H1 (cell line): ENCODE measurements at regions not wholly inside any gene's neighbourhood (a gene's known extent, or its start where the extent isn't known, plus 50 kb on each side); places are given as distances from the start of the nearest gene placed in this dataset.

Source experiments
- CTCF ChIA-PET: fragments of 300-600 bp; sonication (Branson Sonifier 250); formaldehyde crosslinking; loops from one replicate; lab custom pipeline; 2021; ENCODE audit not compliant: partially characterized antibody; lab: Charles Lee
- POLR2A ChIA-PET: fragments of 300-600 bp; sonication (Branson Sonifier 250); formaldehyde crosslinking; loops from one replicate; lab custom pipeline; 2021; ENCODE audit warnings: inconsistent platforms; ENCODE audit not compliant: partially characterized antibody; lab: Charles Lee
- DNase-seq, 2 experiments: peaks; one replicate each; pipeline versions ENCODE4 v3.0.0 to v3.0.0-alpha.2; 2010 to 2022; ENCODE audit warnings: low spot score in 2 of 2, low read depth in 1 of 2, mixed read lengths in 1 of 2
- FAIRE-seq: peaks from 2 replicates; lab custom pipeline; 2011; peaks lifted over from hg19 to GRCh38; lab: Jason Lieb, UNC
- H2AFZ ChIP-seq: 2 replicates; pipeline ENCODE4 v1.8.1; 2012; ENCODE audit warnings: low read length, inconsistent platforms
- H2AK5ac ChIP-seq: 2 replicates; pipeline ENCODE4 v1.6.1; 2013; ENCODE audit warnings: low read depth, low read length
- H2BK120ac ChIP-seq: replicated peaks from 2 replicates; pipeline ENCODE3; 2013; ENCODE audit warnings: low read depth, low read length, inconsistent platforms
- H2BK12ac ChIP-seq: 2 replicates; pipeline ENCODE4 v1.6.1; 2013; ENCODE audit warnings: low read depth, low read length
- H2BK15ac ChIP-seq: 2 replicates; pipeline ENCODE4 v1.6.1; 2013; ENCODE audit warnings: low read length
- H2BK20ac ChIP-seq: 2 replicates; pipeline ENCODE4 v1.6.1; 2013; ENCODE audit warnings: low read length
- H2BK5ac ChIP-seq: 2 replicates; pipeline ENCODE4 v1.6.1; 2013; ENCODE audit warnings: low read depth, low read length
- H3K14ac ChIP-seq: 2 replicates; pipeline ENCODE4 v1.6.1; 2013; ENCODE audit warnings: inconsistent platforms; ENCODE audit not compliant: insufficient read length
- H3K18ac ChIP-seq: 2 replicates; pipeline ENCODE4 v1.6.1; 2013; ENCODE audit warnings: low read length; ENCODE audit errors: extremely low read depth
- H3K23ac ChIP-seq: 2 replicates; pipeline ENCODE4 v1.6.1; 2013; ENCODE audit warnings: inconsistent platforms; ENCODE audit not compliant: insufficient read length
- H3K23me2 ChIP-seq: 2 replicates; pipeline ENCODE4 v1.6.1; 2013; ENCODE audit warnings: low read depth, low read length
- H3K27ac ChIP-seq: 2 replicates; pipeline ENCODE4 v1.6.1; 2011; ENCODE audit warnings: low read depth, low read length, inconsistent platforms
- H3K27me3 ChIP-seq, 4 experiments: replicated peaks in 1 of 4; 1 replicate in 1 of 4; 2 replicates in 3 of 4; pipeline versions ENCODE4 v1.6.1 to v1.8.1; 2011 to 2013; ENCODE audit warnings: low read length in 3 of 4, mild to moderate bottlenecking in 3 of 4, inconsistent platforms in 2 of 4, mixed read lengths in 2 of 4, moderate library complexity in 1 of 4; ENCODE audit not compliant: control insufficient read depth in 3 of 4, insufficient read depth in 3 of 4; ENCODE audit errors: extremely low read depth in 1 of 4
- H3K36me3 ChIP-seq, 4 experiments: 2 replicates each; pipeline versions ENCODE4 v1.6.1 to v1.8.1; 2011 to 2013; ENCODE audit warnings: mild to moderate bottlenecking in 4 of 4, low read length in 3 of 4, moderate library complexity in 2 of 4, control low read depth in 1 of 4, inconsistent platforms in 1 of 4; ENCODE audit not compliant: insufficient read depth in 4 of 4, control insufficient read depth in 2 of 4
- H3K4ac ChIP-seq: replicated peaks from 2 replicates; pipeline ENCODE3; 2013; ENCODE audit warnings: low read length, low read depth, mixed read lengths, inconsistent platforms; ENCODE audit not compliant: insufficient read length
- H3K4me1 ChIP-seq, 4 experiments: replicated peaks in 1 of 4; 1 replicate in 1 of 4; 2 replicates in 3 of 4; pipeline versions ENCODE4 v1.6.1 to v1.8.1; 2011 to 2013; ENCODE audit warnings: low read length in 3 of 4, inconsistent platforms in 2 of 4, mixed read lengths in 1 of 4; ENCODE audit not compliant: insufficient read depth in 4 of 4, control insufficient read depth in 3 of 4
- H3K4me2 ChIP-seq, 2 experiments: 2 replicates each; pipeline versions ENCODE4 v1.6.1 to v1.8.1; 2011 to 2013; ENCODE audit warnings: low read depth in 2 of 2, low read length in 2 of 2, control low read depth in 1 of 2, inconsistent platforms in 1 of 2, mild to moderate bottlenecking in 1 of 2; ENCODE audit not compliant: insufficient read depth in 1 of 2
- H3K4me3 ChIP-seq, 4 experiments: fragments of 200-600, 300-600 bp in 1 of 4; sonication (generic), shearing (Covaris generic), sonication (Bioruptor Twin) in 1 of 4; 2 replicates each; pipeline versions ENCODE4 v1.5.1 to v1.8.1; 2011 to 2016; ENCODE audit warnings: low read length in 4 of 4, low read depth in 3 of 4, control low read depth in 2 of 4, inconsistent platforms in 2 of 4, mild to moderate bottlenecking in 2 of 4, mixed read lengths in 1 of 4, moderate library complexity in 1 of 4; ENCODE audit not compliant: insufficient read depth in 2 of 4; ENCODE audit errors: extremely low read depth in 1 of 4
- H3K56ac ChIP-seq: replicated peaks from 2 replicates; pipeline ENCODE3; 2013; ENCODE audit warnings: low read depth, mild to moderate bottlenecking, mixed read lengths, low read length, inconsistent platforms; ENCODE audit not compliant: insufficient read length
- H3K79me1 ChIP-seq: 2 replicates; pipeline ENCODE4 v1.6.1; 2013; ENCODE audit warnings: low read depth, low read length, control low read depth
- H3K79me2 ChIP-seq, 2 experiments: 2 replicates each; pipeline versions ENCODE4 v1.6.1 to v1.8.1; 2012 to 2013; ENCODE audit warnings: low read length in 2 of 2, mild to moderate bottlenecking in 2 of 2, inconsistent platforms in 1 of 2; ENCODE audit not compliant: insufficient read depth in 2 of 2, control insufficient read depth in 1 of 2
- H3K9ac ChIP-seq, 4 experiments: replicated peaks in 1 of 4; 1 replicate in 1 of 4; 2 replicates in 3 of 4; pipeline versions ENCODE4 v1.6.1 to v1.8.1; 2011 to 2013; ENCODE audit warnings: low read depth in 3 of 4, low read length in 3 of 4, control low read depth in 2 of 4, mild to moderate bottlenecking in 2 of 4, moderate library complexity in 2 of 4, inconsistent platforms in 1 of 4; ENCODE audit errors: extremely low read depth in 1 of 4
- H3K9me3 ChIP-seq, 2 experiments: 2 replicates each; pipeline versions ENCODE4 v1.6.1 to v1.8.1; 2012 to 2013; ENCODE audit warnings: mild to moderate bottlenecking in 2 of 2, moderate library complexity in 2 of 2, control low read depth in 1 of 2, inconsistent platforms in 1 of 2, low read depth in 1 of 2, low read length in 1 of 2, mixed read lengths in 1 of 2; ENCODE audit not compliant: insufficient read depth in 2 of 2
- H4K20me1 ChIP-seq, 2 experiments: replicated peaks in 1 of 2; 2 replicates each; pipeline versions ENCODE3 to v1.8.1; 2011 to 2013; ENCODE audit warnings: inconsistent platforms in 2 of 2, low read length in 2 of 2, mild to moderate bottlenecking in 1 of 2; ENCODE audit not compliant: insufficient read depth in 2 of 2, control insufficient read depth in 1 of 2
- H4K5ac ChIP-seq: 2 replicates; pipeline ENCODE4 v1.6.1; 2013; ENCODE audit warnings: low read length, low read depth, mixed read lengths, inconsistent platforms; ENCODE audit not compliant: insufficient read length
- H4K8ac ChIP-seq: 2 replicates; pipeline ENCODE4 v1.8.0; 2013; ENCODE audit warnings: mild to moderate bottlenecking, moderate library complexity, low read length, inconsistent platforms; ENCODE audit not compliant: insufficient read depth; ENCODE audit errors: extremely low read depth
- H4K91ac ChIP-seq: replicated peaks from 2 replicates; pipeline ENCODE3; 2013; ENCODE audit warnings: low read length, mixed read lengths, inconsistent platforms; ENCODE audit not compliant: insufficient read length
- ASH2L ChIP-seq: fragments of 200-600, 300-600 bp; sonication (generic); IDR thresholded peaks from one replicate; pipeline ENCODE4 v1.7.1; 2017; ENCODE audit warnings: low read length
- BRCA1 ChIP-seq: IDR thresholded peaks from 2 replicates; pipeline ENCODE4 v1.6.1; 2012; ENCODE audit warnings: low read depth, low read length, improper control_type of control experiment
- CEBPB ChIP-seq: IDR thresholded peaks from 2 replicates; pipeline ENCODE4 v1.6.1; 2012; ENCODE audit warnings: low read depth, low read length
- CTBP2 ChIP-seq: IDR thresholded peaks from 2 replicates; pipeline ENCODE4 v1.7.0; 2011; ENCODE audit warnings: borderline replicate concordance, mild to moderate bottlenecking, moderate library complexity, mixed read lengths, low read length; ENCODE audit not compliant: insufficient read depth, insufficient read length
- KDM1A ChIP-seq: fragments of 200-600, 300-600 bp; sonication (generic); IDR thresholded peaks from 2 replicates; pipeline ENCODE4 v1.7.1; 2016; ENCODE audit warnings: mild to moderate bottlenecking, low read length, borderline replicate concordance
- WGBS, 2 experiments: shearing (Covaris generic) in 1 of 2; methylation state at CpG; one replicate each; pipeline versions ENCODE4 v1.1.6 to v1.1.7; 2013 to 2015; ENCODE audit warnings: low lambda C conversion rate in 2 of 2, mixed read lengths in 2 of 2, inconsistent platforms in 1 of 2, low coverage in 1 of 2, missing lambda C conversion rate in 1 of 2; ENCODE audit not compliant: insufficient replicate concordance in 2 of 2, insufficient coverage in 1 of 2, insufficient read length in 1 of 2; ENCODE audit errors: extremely low coverage in 1 of 2, missing lambda C conversion rate in 1 of 2; 5-methylcytosine and 5-hydroxymethylcytosine counted together
- TF ChIP-seq, protein P1 (sequence below): IDR thresholded peaks from 2 replicates; pipeline ENCODE4 v1.6.1; 2011; ENCODE audit warnings: low read depth, mild to moderate bottlenecking, low read length; ENCODE audit not compliant: insufficient read depth

DNA sequence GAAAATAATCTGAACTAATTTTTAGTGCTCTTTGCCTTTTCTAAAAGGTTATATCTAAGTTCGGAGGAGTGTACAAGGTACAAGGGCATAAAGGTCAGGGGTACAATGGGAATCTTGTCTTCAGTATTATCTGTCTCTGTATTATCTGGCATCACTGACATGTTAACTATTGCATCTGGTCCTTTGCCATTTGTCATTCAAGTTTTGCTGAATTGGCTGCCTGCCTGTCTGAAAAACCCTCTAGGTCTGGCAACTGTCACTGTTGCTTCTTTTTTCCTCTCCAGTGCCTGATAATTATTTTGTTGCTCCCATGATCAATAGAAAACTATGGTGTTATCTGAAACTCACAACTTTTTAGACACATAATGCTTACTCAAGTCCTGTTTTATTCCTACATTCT, 112.5 kb upstream of the STK26 start:
- no peaks in the 10 kb centered on the region for H3K23me2 ChIP-seq
- H3K9me3 ChIP-seq, result no peaks in the 10 kb centered on the region
- no peaks in the 10 kb centered on the region for H3K4me1 ChIP-seq
- H3K4me2 ChIP-seq, result no peak overlapping the region
- no peak overlapping the region for H2AK5ac ChIP-seq
- DNase-seq, result no peak
- ChIA-PET CTCF (no interaction called here), POLR2A (no interaction called here)
- FAIRE-seq, result no peak
- H3K4ac ChIP-seq, result no peak overlapping the region
- H3K4me3 ChIP-seq, result no peak overlapping the region
- no peak overlapping the region for H4K5ac ChIP-seq
- H2AFZ ChIP-seq, result no peak overlapping the region
- no peak overlapping the region for H4K91ac ChIP-seq
- no peaks in the 10 kb centered on the region for H3K36me3 ChIP-seq
- no peak overlapping the region for H3K56ac ChIP-seq
- H3K79me1 ChIP-seq, result no peaks in the 10 kb centered on the region
- no peak overlapping the region for H2BK5ac ChIP-seq
- H2BK120ac ChIP-seq, result no peak overlapping the region
- no peak overlapping the region for H3K23ac ChIP-seq
- no peaks in the 10 kb centered on the region for H3K27me3 ChIP-seq
- no peak overlapping the region for H3K18ac ChIP-seq
- 100% methylated on average over 1 of the region's 1 CpG; no CpG with 5 or more reads in 1 of the 2 experiments for WGBS, 2 experiments
- H3K14ac ChIP-seq, result no peak overlapping the region
- H3K79me2 ChIP-seq, result no peaks in the 10 kb centered on the region
- H3K27ac ChIP-seq, result no peak overlapping the region
- no peak overlapping the region for H4K8ac ChIP-seq
- no peak overlapping the region for H2BK12ac ChIP-seq
- no peak overlapping the region for H2BK20ac ChIP-seq
- no peaks in the 10 kb centered on the region for H4K20me1 ChIP-seq
- H2BK15ac ChIP-seq, result no peak overlapping the region
- no peak overlapping the region for H3K9ac ChIP-seq
- TF ChIP-seq KDM1A (no peak), ASH2L (no peak), CTBP2 (no peak), CEBPB (no peak), BRCA1 (no peak)
- TF ChIP-seq, protein P1, sequence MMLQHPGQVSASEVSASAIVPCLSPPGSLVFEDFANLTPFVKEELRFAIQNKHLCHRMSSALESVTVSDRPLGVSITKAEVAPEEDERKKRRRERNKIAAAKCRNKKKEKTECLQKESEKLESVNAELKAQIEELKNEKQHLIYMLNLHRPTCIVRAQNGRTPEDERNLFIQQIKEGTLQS, result no peak
